ENCODE measurements at regions not wholly inside any gene's neighbourhood (a gene's known extent, or its start where the extent isn't known, plus 50 kb on each side); places are given as distances from the start of the nearest gene placed in this dataset.
A peak's percentile ranks its signal among the peaks of the same experiment; 100 is the strongest.
"Not testable (repeated sequence)": the region's sequence is repeated elsewhere in the genome, so short reads cannot be mapped to it uniquely, and the experiment has no call there.

GRCh38 chr12:75792687-75793086 is 238.9 kb downstream of the PHLDA1 start:
- DNase-seq (ENCODE audit: low read depth) = no peak

DNA sequence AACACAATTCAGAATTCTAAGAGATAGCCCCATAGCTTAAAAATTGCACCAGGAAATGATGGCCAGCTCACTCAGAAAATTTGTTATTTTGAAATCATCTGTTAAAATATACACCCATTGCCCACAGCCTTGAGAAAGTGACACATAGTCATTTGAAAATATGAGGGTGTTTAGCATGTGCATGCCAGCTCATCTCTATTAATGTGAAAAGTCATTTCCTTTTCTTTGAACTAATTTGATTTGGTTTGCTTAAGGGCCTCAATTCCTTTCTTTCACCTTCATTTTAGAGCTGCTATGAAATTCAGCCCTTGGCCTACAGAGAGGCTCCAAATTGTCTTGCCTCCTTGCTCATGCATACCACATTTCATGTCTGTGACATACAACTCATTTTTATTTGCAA is 241.4 kb downstream of the PHLDA1 start:
- DNase-seq (ENCODE audit: low read depth) = no peak

DNA sequence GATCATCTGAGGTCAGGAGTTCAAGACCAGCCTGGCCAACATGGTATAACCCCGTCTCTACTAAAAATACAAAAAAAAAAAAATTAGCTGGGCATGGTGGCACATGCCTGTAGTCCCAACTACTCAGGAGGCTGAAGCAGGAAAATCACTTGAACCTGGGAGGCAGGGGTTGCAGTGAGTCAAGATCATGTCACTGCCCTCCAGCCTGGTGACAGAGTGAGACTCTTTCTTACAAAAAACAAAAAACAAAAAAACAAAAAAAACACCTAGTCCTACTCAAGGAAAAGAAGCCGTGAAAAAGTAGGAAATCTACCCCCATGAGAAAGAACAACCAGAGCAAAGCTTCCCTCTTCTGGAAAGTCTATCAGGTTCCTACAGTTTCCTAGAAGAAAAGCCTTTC is 244.4 kb downstream of the PHLDA1 start:
- not testable (repeated sequence) for DNase-seq (ENCODE audit: low read depth)

DNA sequence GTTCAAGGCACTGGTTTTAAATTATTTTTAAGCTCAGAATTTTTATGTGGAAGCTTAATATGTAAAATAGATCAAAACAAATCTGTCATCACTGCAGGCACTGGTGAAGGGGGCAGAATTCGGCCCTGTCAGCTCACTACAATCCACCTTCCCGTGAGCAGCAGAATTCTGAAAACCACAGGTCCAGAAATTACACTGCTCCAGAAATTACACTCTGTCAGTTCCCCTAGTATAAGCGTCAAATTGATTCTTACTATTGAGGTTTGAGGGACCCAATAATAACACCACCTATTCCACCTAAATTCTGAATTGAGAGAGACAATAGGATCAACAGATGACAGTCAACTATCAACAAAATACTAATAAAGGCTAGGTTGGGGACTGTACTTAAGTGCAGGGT is 245.5 kb downstream of the PHLDA1 start:
- DNase-seq (ENCODE audit: low read depth) = no peak

GRCh38 chr12:75784591-75784990 is 247.0 kb downstream of the PHLDA1 start:
- DNase-seq (ENCODE audit: low read depth) = no peak

DNA sequence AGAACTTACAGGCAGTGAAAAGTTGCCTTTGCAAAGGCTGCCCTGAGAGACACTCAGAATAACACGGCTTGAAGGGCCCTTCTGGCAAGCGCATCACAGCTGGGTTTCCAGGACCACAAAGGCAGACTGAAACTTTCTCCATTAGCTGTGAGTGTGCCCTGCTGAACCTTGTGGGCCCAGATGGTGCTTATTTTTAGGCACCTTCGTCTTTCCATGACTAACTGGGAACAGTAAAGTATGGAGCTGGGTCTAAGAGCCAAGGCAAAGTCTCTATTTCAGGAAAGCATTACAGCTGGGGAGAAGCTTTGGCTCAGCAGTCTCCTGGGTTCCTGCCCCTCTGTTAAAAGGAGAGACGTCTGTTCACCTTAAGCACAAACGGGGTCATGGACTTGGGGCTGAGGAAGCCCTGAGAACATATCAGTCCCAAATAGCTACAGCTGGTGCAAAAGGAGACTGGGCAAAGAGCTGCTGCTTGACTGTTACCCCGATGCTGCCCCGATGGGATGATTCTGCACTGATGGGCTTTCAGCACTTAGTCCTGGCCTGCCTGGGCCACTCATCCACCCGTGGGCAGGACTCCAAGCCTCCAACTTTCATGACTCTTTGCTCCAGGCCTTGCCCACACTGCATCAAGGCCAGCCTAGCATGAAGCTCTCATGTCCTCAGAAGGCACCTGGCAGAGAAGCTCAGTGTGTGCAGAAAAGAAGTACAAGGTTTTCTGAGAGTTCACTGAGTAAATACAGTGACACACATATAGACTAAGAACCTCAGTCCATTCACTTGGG is 248.3 kb downstream of the PHLDA1 start:
- DNase-seq (ENCODE audit: low read depth) = no peak

DNA sequence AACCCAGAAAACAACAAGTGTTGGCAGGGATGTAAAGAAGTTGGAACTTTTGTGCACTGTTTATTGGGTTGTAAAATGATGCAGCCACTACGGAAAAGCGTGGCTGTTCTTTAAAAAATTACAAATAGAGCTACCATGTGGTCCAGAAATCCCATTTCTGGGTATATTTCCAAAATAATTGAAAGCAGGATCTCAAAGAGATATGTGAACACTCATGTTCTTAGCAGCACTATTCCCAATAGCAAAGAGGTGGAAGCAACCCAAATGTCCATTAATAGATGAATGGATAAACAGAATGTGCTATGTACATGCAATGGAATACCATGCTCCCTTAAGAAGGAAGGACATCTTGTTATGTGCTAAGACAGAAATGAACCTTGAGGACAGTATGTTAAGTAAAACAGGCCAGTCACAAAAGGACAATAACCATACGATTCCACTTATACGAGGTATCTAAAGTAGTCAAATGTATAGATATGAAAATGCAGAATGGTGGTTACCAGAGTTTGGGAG is 249.5 kb downstream of the PHLDA1 start:
- no peak for DNase-seq (ENCODE audit: low read depth)

GRCh38 chr12:75781532-75782046 is 250.0 kb downstream of the PHLDA1 start:
- no peak for DNase-seq (ENCODE audit: low read depth)

DNA sequence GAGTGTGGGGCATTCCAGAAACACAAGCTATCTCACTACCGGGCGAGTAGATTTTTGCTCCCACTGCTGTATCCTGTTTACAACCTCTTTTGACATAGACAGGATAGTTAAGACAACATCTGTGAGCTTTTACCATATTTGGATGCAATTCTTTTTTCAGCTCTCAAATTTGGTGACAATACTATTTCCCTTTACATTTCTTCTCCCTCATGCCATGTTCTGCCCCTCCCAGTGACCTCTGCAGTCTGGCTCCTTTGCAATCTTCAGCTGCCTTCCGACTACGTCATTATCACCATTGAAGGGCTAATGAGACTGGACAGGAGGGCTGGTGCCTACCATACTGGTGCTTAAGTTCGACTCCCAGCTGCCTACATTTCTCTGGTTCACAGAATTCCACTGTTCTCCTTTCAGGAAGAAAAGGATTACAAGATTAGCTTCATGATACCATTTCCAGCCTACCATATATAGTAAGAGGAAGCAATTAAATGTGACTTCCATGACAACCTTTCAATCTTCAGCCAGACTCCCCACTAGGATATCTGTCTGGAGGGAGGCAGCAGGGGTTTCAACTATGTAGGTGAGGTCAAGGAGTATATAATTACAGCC is 251.6 kb downstream of the PHLDA1 start:
- DNase-seq (ENCODE audit: low read depth) = no peak

DNA sequence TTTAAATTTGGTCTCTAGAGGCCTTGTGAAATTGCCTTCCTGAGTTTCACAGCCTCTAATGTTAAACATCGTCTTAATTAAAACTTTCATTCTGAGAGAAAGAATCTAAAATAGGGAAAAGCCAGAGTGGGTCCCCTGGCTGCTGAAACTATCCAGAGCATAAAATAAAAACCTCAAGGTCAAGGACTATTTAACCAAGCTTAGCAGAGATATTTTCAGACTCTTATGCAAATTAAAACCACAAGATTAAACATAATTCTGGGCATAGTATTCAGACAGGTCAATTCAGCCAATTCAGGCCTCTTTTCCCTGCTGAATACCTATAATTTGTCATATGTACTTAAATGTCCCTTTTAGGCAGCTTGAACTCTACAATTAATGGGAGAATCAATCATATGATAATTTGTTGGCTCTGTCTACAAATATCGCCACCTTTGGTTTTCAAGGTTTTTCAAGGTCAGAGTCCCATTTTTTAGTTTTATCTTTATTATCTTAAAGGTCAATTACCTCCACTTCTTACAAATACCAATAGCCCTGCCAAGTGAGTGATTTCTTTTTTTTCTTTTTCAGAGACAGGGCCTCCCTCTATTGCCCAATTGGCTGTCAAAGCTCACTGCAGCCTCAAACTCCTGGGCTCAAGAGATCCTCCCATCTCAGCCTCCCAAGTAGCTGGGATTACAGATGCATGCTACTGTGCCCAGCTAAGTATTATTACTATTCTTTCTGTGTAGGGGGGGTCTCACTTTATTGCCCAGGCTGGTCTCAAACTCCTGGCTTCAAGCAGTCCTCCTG is 257.1 kb downstream of the PHLDA1 start:
- DNase-seq (ENCODE audit: low read depth) = no peak

- no peak for DNase-seq (ENCODE audit: low read depth)
Measured at GRCh38 chr12:75773377-75773776, 258.2 kb downstream of the PHLDA1 start.

DNA sequence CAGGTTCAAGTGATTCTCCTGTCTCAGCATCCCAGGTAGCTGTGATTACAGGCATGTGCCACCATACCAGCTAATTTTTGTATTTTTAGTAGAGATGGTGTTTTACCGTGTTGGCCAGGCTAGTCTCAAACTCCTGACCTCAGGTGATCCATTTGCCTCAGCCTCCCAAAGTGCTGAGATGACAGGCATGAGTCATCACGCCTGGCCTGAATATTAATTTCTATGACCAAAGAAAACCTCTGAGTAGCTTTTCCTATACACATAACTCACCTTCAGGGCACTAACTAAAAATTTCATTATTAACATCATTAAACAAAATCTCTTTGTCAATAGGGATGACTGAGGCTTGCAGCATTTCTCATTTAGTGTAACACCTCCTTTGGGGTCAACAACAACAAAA is 259.6 kb upstream of the KRR1 start:
- no peak for DNase-seq (ENCODE audit: low read depth)

- DNase-seq (ENCODE audit: low read depth) = no peak
Measured at GRCh38 chr12:75767957-75768356, 256.5 kb upstream of the KRR1 start.

DNA sequence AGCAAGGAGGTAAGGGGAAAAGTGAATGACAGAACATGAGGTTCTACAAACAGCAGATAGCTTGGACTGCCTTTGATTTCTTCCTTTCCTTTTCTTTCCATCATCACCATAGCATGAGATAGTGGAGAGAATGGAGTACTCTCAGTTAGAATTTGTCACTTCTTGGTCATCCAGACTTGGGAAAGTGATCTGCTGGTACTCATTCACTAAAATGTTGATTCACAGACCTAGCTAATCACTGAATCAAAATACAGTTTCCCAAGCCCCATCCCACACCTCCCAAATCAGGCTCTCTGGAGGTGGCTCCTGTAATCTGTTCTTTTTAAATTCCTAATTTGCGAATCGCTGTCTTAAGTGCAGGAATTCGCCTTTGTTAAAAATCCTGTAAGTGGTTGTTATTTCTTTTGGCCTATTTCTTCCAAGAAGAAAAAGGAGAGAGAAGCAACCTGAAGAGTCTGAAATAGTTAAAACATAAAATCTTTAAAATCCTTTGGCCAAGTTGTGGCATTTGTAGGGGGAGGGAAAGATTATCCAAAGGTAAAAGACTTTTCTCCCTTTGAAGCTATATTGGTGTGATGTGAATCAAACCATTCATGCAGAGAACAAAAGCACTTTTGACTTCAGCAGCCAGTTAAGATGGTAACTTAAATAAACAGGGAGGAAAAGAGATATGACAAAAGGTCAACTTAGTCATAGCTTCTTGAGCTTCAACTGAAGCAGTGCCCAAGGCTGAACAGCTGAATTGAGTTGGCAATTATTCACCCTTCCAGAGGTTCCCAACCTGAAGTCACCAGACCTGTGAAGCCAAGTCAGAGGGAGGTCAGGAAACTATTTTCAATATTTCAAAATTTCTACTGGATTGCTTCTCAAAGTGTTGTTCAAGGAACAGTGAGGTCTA is 255.1 kb upstream of the KRR1 start:
- no peak for DNase-seq (ENCODE audit: low read depth)

DNA sequence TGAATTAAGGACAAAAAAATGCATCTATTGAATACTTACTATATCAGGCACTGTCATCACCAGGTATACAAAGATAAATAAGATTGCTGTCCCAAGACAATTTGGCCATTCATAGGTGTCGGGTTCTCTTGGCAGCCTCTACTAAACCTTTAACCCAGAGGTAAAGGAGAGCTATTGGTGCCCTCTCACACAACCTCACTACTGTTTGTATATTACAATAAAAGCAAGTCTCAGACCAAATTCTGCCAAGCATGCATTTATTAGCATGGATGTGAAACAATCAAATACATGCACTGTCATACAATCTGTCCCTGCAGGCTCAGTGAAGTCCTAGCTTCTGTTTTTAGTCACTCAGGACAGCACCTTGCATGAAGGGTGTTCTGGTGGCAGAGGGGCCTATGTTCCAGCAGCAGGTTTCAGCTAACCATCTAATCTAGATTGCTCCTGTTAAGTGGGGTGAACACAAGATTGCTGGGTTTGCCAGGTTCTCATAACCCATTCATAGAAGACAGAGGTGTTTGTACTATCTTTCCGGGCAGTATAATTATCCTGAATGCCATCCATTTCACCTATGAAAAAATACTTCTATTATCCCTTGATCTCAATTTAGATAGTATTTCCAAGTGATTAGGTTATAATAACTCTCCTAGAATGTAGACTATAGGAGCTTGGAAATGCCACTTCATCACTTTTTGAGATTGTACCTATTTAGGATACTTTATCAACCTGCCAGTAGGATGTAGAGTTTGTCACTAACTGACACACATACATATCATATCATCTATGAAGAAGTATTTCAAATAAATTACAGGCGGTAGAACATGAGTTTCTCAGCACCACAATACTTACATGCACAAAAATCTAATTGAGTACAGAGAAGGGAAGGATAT is 254.0 kb upstream of the KRR1 start:
- no peak for DNase-seq (ENCODE audit: low read depth)

- DNase-seq (ENCODE audit: low read depth) = no peak
Measured at GRCh38 chr12:75764091-75764841, 252.9 kb upstream of the KRR1 start.

- no peak for DNase-seq (ENCODE audit: low read depth)
Measured at GRCh38 chr12:75760573-75761294, 249.3 kb upstream of the KRR1 start.

GRCh38 chr12:75759842-75760572 is 248.6 kb upstream of the KRR1 start:
- DNase-seq (ENCODE audit: low read depth) = peak; percentile 41

All from GM04504 (cell line).